ENCODE measurements at regions not wholly inside any gene's neighbourhood (a gene's known extent, or its start where the extent isn't known, plus 50 kb on each side); places are given as distances from the start of the nearest gene placed in this dataset.

- no peak for TF ChIP-seq CTCF (IDR thresholded peaks at IDR 0.05)
- TF ChIP-seq POLR2A (IDR thresholded peaks at IDR 0.05): no peak
- H3K36me3 ChIP-seq: no peaks in the 10 kb centered on the region
- no peak for ATAC-seq
- DNase-seq: no peak
- no peaks in the 10 kb centered on the region for H3K4me1 ChIP-seq
- H3K27me3 ChIP-seq: no peaks in the 10 kb centered on the region
- WGBS, 4 donors: 36 to 56% (median 52%) methylated on average over 4 of the region's 4 CpGs
- H3K27ac ChIP-seq: no peak overlapping the region
- no peak overlapping the region for H3K4me3 ChIP-seq
- H3K9me3 ChIP-seq: peaks cover 0 to 6% (median 0%) of the 10 kb centered on the region in 12 donors
- intact Hi-C loops (cut with DNase I): no loop called here
These were observed 1057.3 kb downstream of the ADGRL2 start for GRCh38 chr1:82858031-82858430.

GRCh38 chr1:82849460-82849859 lies 1048.7 kb downstream of the ADGRL2 start:
- no peak for ATAC-seq
- DNase-seq: no peak
- WGBS, 4 donors: 88 to 93% (median 90%) methylated on average over 2 of the region's 2 CpGs
- intact Hi-C loops (cut with DNase I): no loop called here
- H3K4me3 ChIP-seq: no peak overlapping the region
- no peaks in the 10 kb centered on the region for H3K9me3 ChIP-seq
- no peaks in the 10 kb centered on the region for H3K36me3 ChIP-seq
- no peaks in the 10 kb centered on the region for H3K4me1 ChIP-seq
- no peaks in the 10 kb centered on the region for H3K27me3 ChIP-seq
- no peak for TF ChIP-seq CTCF (IDR thresholded peaks at IDR 0.05)
- no peak for TF ChIP-seq POLR2A (IDR thresholded peaks at IDR 0.05)
- no peak overlapping the region for H3K27ac ChIP-seq

- no peaks in the 10 kb centered on the region for H3K4me1 ChIP-seq
- H3K9me3 ChIP-seq: no peaks in the 10 kb centered on the region
- H3K36me3 ChIP-seq: no peaks in the 10 kb centered on the region
- no peak for ATAC-seq
- H3K4me3 ChIP-seq: no peak overlapping the region
- no peaks in the 10 kb centered on the region for H3K27me3 ChIP-seq
- DNase-seq: no peak
- WGBS, 4 donors: 68 to 78% (median 72%) methylated on average over 1 of the region's 1 CpG
- TF ChIP-seq CTCF (IDR thresholded peaks at IDR 0.05) (no peak), POLR2A (IDR thresholded peaks at IDR 0.05) (no peak)
- intact Hi-C loops (cut with DNase I): no loop called here
- no peak overlapping the region for H3K27ac ChIP-seq
These were observed 1047.3 kb downstream of the ADGRL2 start for GRCh38 chr1:82848043-82848442.

GRCh38 chr1:82845866-82846265 lies 1045.1 kb downstream of the ADGRL2 start:
- no peak overlapping the region for H3K27ac ChIP-seq
- no peak overlapping the region for H3K4me3 ChIP-seq
- 79 to 88% (median 82%) methylated on average over 2 of the region's 2 CpGs for WGBS, 4 donors
- H3K9me3 ChIP-seq: no peaks in the 10 kb centered on the region
- H3K27me3 ChIP-seq: no peaks in the 10 kb centered on the region
- intact Hi-C loops (cut with DNase I): no loop called here
- TF ChIP-seq POLR2A (IDR thresholded peaks at IDR 0.05) (no peak), CTCF (IDR thresholded peaks at IDR 0.05) (no peak)
- no peak for DNase-seq
- no peak for ATAC-seq
- no peaks in the 10 kb centered on the region for H3K36me3 ChIP-seq
- no peaks in the 10 kb centered on the region for H3K4me1 ChIP-seq
